Breast epithelium (tissue), 3 donors: ENCODE measurements at regions not wholly inside any gene's neighbourhood (a gene's known extent, or its start where the extent isn't known, plus 50 kb on each side); places are given as distances from the start of the nearest gene placed in this dataset.

Source experiments
- POLR2A ChIP-seq: fragments of 450-650 bp; IDR thresholded peaks from one replicate; pipeline ENCODE4 v1.6.1; 2016; ENCODE audit warnings: antibody characterized with exemption, mild to moderate bottlenecking, moderate library complexity
- POLR2AphosphoS5 ChIP-seq, 3 donors: sonication (generic); formaldehyde crosslinking; IDR thresholded peaks; one replicate each; pipeline ENCODE4 v1.6.1; 2017; ENCODE audit warnings: antibody characterized with exemption in 3 of 3
- TF ChIP-seq, protein P1 (sequence below), 3 donors: fragments of 450-650 bp; IDR thresholded peaks; one replicate each; pipeline ENCODE4 v1.5.1; 2016 to 2017; ENCODE audit warnings: antibody characterized with exemption in 3 of 3, mild to moderate bottlenecking in 3 of 3, moderate library complexity in 3 of 3

DNA sequence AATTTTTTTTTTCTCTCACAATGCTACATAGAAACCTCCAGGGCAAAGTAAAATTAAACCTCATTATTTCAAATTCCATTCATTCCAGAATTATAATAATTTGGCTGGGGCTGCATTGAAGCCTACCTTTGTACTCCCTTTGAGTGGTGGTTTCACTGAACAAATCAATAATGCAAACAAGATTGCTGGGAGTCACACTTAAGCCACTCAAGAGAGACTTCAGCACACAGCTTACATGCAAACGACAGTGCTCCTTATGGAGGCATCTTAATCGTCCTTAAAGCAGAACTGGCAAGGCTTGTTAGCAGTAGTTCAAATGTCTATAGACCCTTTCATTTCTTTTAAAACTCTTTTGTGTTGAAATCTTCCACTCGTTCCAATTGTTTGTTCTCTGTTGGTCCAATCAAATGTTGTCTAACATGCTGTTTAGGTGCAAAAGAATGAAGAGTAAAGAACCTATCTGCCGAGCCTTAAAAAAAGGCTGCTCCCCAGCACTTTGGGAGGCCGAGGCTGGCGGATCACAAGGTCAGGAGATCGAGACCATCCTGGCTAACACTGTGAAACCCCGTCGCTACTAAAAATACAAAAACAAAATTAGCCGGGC is 294.9 kb downstream of the FGFR2 start:
- TF ChIP-seq, protein P1, sequence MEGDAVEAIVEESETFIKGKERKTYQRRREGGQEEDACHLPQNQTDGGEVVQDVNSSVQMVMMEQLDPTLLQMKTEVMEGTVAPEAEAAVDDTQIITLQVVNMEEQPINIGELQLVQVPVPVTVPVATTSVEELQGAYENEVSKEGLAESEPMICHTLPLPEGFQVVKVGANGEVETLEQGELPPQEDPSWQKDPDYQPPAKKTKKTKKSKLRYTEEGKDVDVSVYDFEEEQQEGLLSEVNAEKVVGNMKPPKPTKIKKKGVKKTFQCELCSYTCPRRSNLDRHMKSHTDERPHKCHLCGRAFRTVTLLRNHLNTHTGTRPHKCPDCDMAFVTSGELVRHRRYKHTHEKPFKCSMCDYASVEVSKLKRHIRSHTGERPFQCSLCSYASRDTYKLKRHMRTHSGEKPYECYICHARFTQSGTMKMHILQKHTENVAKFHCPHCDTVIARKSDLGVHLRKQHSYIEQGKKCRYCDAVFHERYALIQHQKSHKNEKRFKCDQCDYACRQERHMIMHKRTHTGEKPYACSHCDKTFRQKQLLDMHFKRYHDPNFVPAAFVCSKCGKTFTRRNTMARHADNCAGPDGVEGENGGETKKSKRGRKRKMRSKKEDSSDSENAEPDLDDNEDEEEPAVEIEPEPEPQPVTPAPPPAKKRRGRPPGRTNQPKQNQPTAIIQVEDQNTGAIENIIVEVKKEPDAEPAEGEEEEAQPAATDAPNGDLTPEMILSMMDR (IDR thresholded peaks at IDR 0.05), result no peak
- TF ChIP-seq POLR2A, result no peak
- no peak for TF ChIP-seq POLR2AphosphoS5 (IDR thresholded peaks at IDR 0.05)
